Transverse colon (tissue), 4 donors: ENCODE measurements at regions not wholly inside any gene's neighbourhood (a gene's known extent, or its start where the extent isn't known, plus 50 kb on each side); places are given as distances from the start of the nearest gene placed in this dataset.

ENCODE experiments used
- POLR2A ChIP-seq: fragments of 450-650 bp; IDR thresholded peaks from one replicate; pipeline ENCODE4 v1.6.1; 2016; ENCODE audit warnings: antibody characterized with exemption, mild to moderate bottlenecking, moderate library complexity
- POLR2AphosphoS5 ChIP-seq, 3 donors: sonication (generic); formaldehyde crosslinking; IDR thresholded peaks; one replicate each; pipeline ENCODE4 v1.6.1; 2016; ENCODE audit warnings: antibody characterized with exemption in 3 of 3
- TF ChIP-seq, protein P1 (sequence below), 5 experiments: fragments of 200-600 bp in 3 of 5; fragments of 450-650 bp in 2 of 5; sonication (generic) in 3 of 5; IDR thresholded peaks; 1 replicate in 2 of 5; 2 replicates in 3 of 5; pipeline ENCODE4 v1.5.1; 2016 to 2017; ENCODE audit warnings: antibody characterized with exemption in 5 of 5, inconsistent platforms in 3 of 5, mild to moderate bottlenecking in 2 of 5, moderate library complexity in 1 of 5

DNA sequence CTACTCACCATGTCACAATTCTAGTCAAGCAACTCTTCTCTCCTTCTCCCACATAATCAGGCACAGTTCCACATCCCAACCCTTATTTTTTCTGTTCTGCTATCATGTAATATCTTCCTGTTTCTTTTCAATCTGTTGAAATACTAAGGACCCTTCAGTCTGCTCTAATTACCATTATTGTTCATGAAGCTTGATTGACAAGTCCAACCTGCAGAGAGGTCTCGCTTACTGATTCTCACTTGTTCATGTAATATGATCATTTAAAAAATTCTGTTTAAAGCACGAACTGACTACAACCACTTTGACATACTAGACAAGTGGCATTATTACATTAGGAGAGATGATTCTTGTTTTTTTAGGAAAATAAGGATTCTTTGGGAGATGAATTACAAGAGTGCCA, 108.6 kb upstream of the MAD2L1 start:
- TF ChIP-seq, protein P1, sequence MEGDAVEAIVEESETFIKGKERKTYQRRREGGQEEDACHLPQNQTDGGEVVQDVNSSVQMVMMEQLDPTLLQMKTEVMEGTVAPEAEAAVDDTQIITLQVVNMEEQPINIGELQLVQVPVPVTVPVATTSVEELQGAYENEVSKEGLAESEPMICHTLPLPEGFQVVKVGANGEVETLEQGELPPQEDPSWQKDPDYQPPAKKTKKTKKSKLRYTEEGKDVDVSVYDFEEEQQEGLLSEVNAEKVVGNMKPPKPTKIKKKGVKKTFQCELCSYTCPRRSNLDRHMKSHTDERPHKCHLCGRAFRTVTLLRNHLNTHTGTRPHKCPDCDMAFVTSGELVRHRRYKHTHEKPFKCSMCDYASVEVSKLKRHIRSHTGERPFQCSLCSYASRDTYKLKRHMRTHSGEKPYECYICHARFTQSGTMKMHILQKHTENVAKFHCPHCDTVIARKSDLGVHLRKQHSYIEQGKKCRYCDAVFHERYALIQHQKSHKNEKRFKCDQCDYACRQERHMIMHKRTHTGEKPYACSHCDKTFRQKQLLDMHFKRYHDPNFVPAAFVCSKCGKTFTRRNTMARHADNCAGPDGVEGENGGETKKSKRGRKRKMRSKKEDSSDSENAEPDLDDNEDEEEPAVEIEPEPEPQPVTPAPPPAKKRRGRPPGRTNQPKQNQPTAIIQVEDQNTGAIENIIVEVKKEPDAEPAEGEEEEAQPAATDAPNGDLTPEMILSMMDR (IDR thresholded peaks at IDR 0.05), result no peak
- TF ChIP-seq POLR2AphosphoS5 (IDR thresholded peaks at IDR 0.05) (no peak), POLR2A (no peak)
